IMR-90 (cell line): ENCODE measurements at regions not wholly inside any gene's neighbourhood (a gene's known extent, or its start where the extent isn't known, plus 50 kb on each side); places are given as distances from the start of the nearest gene placed in this dataset.

ENCODE experiments used
- ATAC-seq: fragments of 200-7000 bp; cut with Tn5 transposase; 2 replicates; pipeline ENCODE4 v1.9.1; 2020; ENCODE audit warnings: low read depth, mild to moderate bottlenecking, moderate library complexity
- BruUV-seq: library from RNA; stranded (reverse); fragments of 400-500 nt; replicated peaks from 2 replicates; lab custom pipeline; 2021; lab: Mats Ljungman, UMichigan
- CTCF ChIA-PET: fragments of 300-600 bp; formaldehyde crosslinking; extraction: SDS; loops from one replicate; lab custom pipeline; 2021; ENCODE audit warnings: antibody characterized with exemption; lab: Yijun Ruan, JAX
- POLR2A ChIA-PET: fragments of 300-600 bp; sonication (Branson Sonifier 250); formaldehyde crosslinking; loops from one replicate; lab custom pipeline; 2022; ENCODE audit warnings: antibody characterized with exemption; ENCODE audit not compliant: unreplicated experiment; lab: Charles Lee
- DNase-seq: peaks from one replicate; pipeline ENCODE4 v3.0.0; 2013
- H2AFZ ChIP-seq: replicated peaks from 2 replicates; pipeline ENCODE3; 2013; ENCODE audit warnings: low read length, mild to moderate bottlenecking; ENCODE audit not compliant: poor library complexity
- H2AK5ac ChIP-seq: 2 replicates; pipeline ENCODE4 v1.6.1; 2013; ENCODE audit warnings: low read depth, low read length, inconsistent platforms
- H2AK9ac ChIP-seq: replicated peaks from 2 replicates; pipeline ENCODE3; 2013; ENCODE audit warnings: mild to moderate bottlenecking, low read depth, low read length, moderate library complexity; ENCODE audit not compliant: poor library complexity
- H2BK120ac ChIP-seq: 2 replicates; pipeline ENCODE4 v1.6.1; 2013; ENCODE audit warnings: low read depth, low read length, inconsistent platforms
- H2BK15ac ChIP-seq: 3 replicates; pipeline ENCODE4 v1.6.1; 2013; ENCODE audit warnings: low read depth, low read length, inconsistent platforms
- H2BK20ac ChIP-seq: 2 replicates; pipeline ENCODE4 v1.6.1; 2013; ENCODE audit warnings: low read depth, mild to moderate bottlenecking, inconsistent platforms, low read length, moderate library complexity
- H2BK5ac ChIP-seq: 2 replicates; pipeline ENCODE4 v1.6.1; 2013; ENCODE audit warnings: mild to moderate bottlenecking, low read depth, low read length, inconsistent platforms; ENCODE audit not compliant: poor library complexity, severe bottlenecking
- H3K14ac ChIP-seq: replicated peaks from 2 replicates; pipeline ENCODE4 v1.6.1; 2013; ENCODE audit warnings: low read depth, low read length, inconsistent platforms
- H3K18ac ChIP-seq: 2 replicates; pipeline ENCODE4 v1.6.1; 2013; ENCODE audit warnings: low read depth, low read length, control low read depth
- H3K23ac ChIP-seq: 2 replicates; pipeline ENCODE4 v1.6.1; 2013; ENCODE audit warnings: low read depth, low read length, inconsistent platforms
- H3K27ac ChIP-seq: 2 replicates; pipeline ENCODE4 v1.5.1; 2013; ENCODE audit warnings: mild to moderate bottlenecking, control low read depth, low read length; ENCODE audit not compliant: insufficient read depth
- H3K27me3 ChIP-seq: 2 replicates; pipeline ENCODE4 v1.6.1; 2013; ENCODE audit warnings: low read length; ENCODE audit not compliant: control insufficient read depth, insufficient read depth
- H3K36me3 ChIP-seq: 2 replicates; pipeline ENCODE4 v1.6.1; 2013; ENCODE audit warnings: low read length, mixed read lengths; ENCODE audit not compliant: control insufficient read depth, insufficient read depth
- H3K4ac ChIP-seq: 2 replicates; pipeline ENCODE4 v1.6.1; 2013; ENCODE audit warnings: low read depth, low read length, inconsistent platforms
- H3K4me1 ChIP-seq: 2 replicates; pipeline ENCODE4 v1.6.1; 2013; ENCODE audit warnings: low read length, mixed read lengths; ENCODE audit not compliant: control insufficient read depth, insufficient read depth
- H3K4me2 ChIP-seq: 2 replicates; pipeline ENCODE4 v1.6.1; 2013; ENCODE audit warnings: low read depth, mild to moderate bottlenecking, control low read depth, low read length, moderate library complexity
- H3K4me3 ChIP-seq: 2 replicates; pipeline ENCODE4 v1.5.1; 2013; ENCODE audit warnings: low read depth, mild to moderate bottlenecking, control low read depth, low read length, moderate library complexity; ENCODE audit not compliant: insufficient read depth
- H3K56ac ChIP-seq: 2 replicates; pipeline ENCODE4 v1.6.1; 2013; ENCODE audit warnings: low read length, inconsistent platforms; ENCODE audit not compliant: insufficient read depth; ENCODE audit errors: extremely low read depth
- H3K79me1 ChIP-seq, 2 experiments: 2 replicates each; pipeline ENCODE4 v1.6.1; 2013; ENCODE audit warnings: low read length in 2 of 2, inconsistent platforms in 1 of 2, low read depth in 1 of 2
- H3K9ac ChIP-seq: 2 replicates; pipeline ENCODE4 v1.6.1; 2013; ENCODE audit warnings: low read depth, low read length, control low read depth
- H3K9me1 ChIP-seq: 2 replicates; pipeline ENCODE4 v1.6.1; 2013; ENCODE audit warnings: low read length, inconsistent platforms; ENCODE audit not compliant: insufficient read depth
- H3K9me3 ChIP-seq: 2 replicates; pipeline ENCODE4 v1.6.1; 2013; ENCODE audit warnings: low read length; ENCODE audit not compliant: control insufficient read depth, insufficient read depth
- H4K20me1 ChIP-seq: 2 replicates; pipeline ENCODE4 v1.6.1; 2013; ENCODE audit warnings: low read length, inconsistent platforms; ENCODE audit not compliant: insufficient read depth
- H4K5ac ChIP-seq: 2 replicates; pipeline ENCODE4 v1.6.1; 2013; ENCODE audit warnings: mild to moderate bottlenecking, low read depth, low read length, control low read depth
- H4K8ac ChIP-seq, 2 experiments: 2 replicates each; pipeline ENCODE4 v1.6.1; 2013; ENCODE audit warnings: low read depth in 2 of 2, low read length in 2 of 2, control low read depth in 1 of 2, inconsistent platforms in 1 of 2
- H4K91ac ChIP-seq: 2 replicates; pipeline ENCODE4 v1.6.1; 2013; ENCODE audit warnings: low read depth, low read length, inconsistent platforms; ENCODE audit not compliant: insufficient read depth
- CEBPB ChIP-seq: IDR thresholded peaks from 2 replicates; pipeline ENCODE4 v1.6.1; 2012; ENCODE audit warnings: low read depth, low read length, improper control_type of control experiment
- FOS ChIP-seq: fragments of 150-350 bp; IDR thresholded peaks from 2 replicates; pipeline ENCODE4 v1.6.1; 2016; ENCODE audit warnings: low read depth, low read length
- MAFK ChIP-seq: IDR thresholded peaks from 2 replicates; pipeline ENCODE4 v1.6.1; 2012; ENCODE audit warnings: low read depth, low read length, improper control_type of control experiment
- MXI1 ChIP-seq: IDR thresholded peaks from 2 replicates; pipeline ENCODE4 v1.6.1; 2012; ENCODE audit warnings: low read depth, mild to moderate bottlenecking, low read length, moderate library complexity, borderline replicate concordance
- NFE2L2 ChIP-seq: fragments of 150-350 bp; IDR thresholded peaks from 2 replicates; pipeline ENCODE4 v1.6.1; 2016; ENCODE audit warnings: low read depth, mild to moderate bottlenecking, low read length
- POLR2A ChIP-seq: IDR thresholded peaks from 2 replicates; pipeline ENCODE4 v1.6.1; 2012; ENCODE audit warnings: mild to moderate bottlenecking, low read depth, low read length
- RAD21 ChIP-seq: IDR thresholded peaks from 2 replicates; pipeline ENCODE4 v1.6.1; 2012; ENCODE audit warnings: low read length, improper control_type of control experiment
- RCOR1 ChIP-seq: IDR thresholded peaks from 2 replicates; pipeline ENCODE4 v1.6.1; 2012; ENCODE audit warnings: mild to moderate bottlenecking, low read length, improper control_type of control experiment; ENCODE audit not compliant: insufficient replicate concordance
- RFX5 ChIP-seq: IDR thresholded peaks from 2 replicates; pipeline ENCODE4 v1.8.0; 2012; ENCODE audit warnings: low read depth, mild to moderate bottlenecking, low read length, moderate library complexity
- SMC3 ChIP-seq: fragments of 150-350 bp; IDR thresholded peaks from 2 replicates; pipeline ENCODE4 v1.6.1; 2016; ENCODE audit warnings: low read depth, mild to moderate bottlenecking, antibody characterized with exemption, low read length, moderate library complexity
- WGBS, 2 experiments: methylation state at CpG; one replicate each; pipeline versions ENCODE4 v1.1.5 to v1.1.7; 2013; ENCODE audit warnings: missing lambda C conversion rate in 2 of 2; ENCODE audit not compliant: insufficient read length in 1 of 2; ENCODE audit errors: extremely low coverage in 2 of 2; 5-methylcytosine and 5-hydroxymethylcytosine counted together
- dilution Hi-C: fragments of 300-500 bp; cut with HindIII; formaldehyde crosslinking; loops from one replicate; pipeline ENCODE4 v1.14.3; 2018; ENCODE audit warnings: low sequenced_read_pairs; ENCODE audit not compliant: unreplicated experiment
- in situ Hi-C: fragments of 300-500 bp; cut with MboI; formaldehyde crosslinking; loops from 3 replicates; pipeline ENCODE4 v1.14.3; 2019; ENCODE audit warnings: low sequenced_read_pairs, inconsistent platforms, mixed read lengths
- intact Hi-C: fragments of 100-400 bp; cut with micrococcal nuclease; formaldehyde crosslinking; loops from 2 replicates; pipeline ENCODE4 v1.10.0; 2022
- TF ChIP-seq, protein P1 (sequence below): fragments of 150-350 bp; IDR thresholded peaks from 2 replicates; pipeline ENCODE4 v1.6.1; 2016; ENCODE audit warnings: low read depth, mild to moderate bottlenecking, low read length, moderate library complexity, borderline replicate concordance
- TF ChIP-seq, protein P2 (sequence below): conservative IDR thresholded peaks from 2 replicates; pipeline ENCODE4 v1.5.1; 2012; ENCODE audit warnings: mild to moderate bottlenecking, low read depth, low read length, improper control_type of control experiment
- TF ChIP-seq, protein P3 (sequence below): fragments of 150-350 bp; IDR thresholded peaks from 2 replicates; pipeline ENCODE4 v1.6.1; 2017; ENCODE audit warnings: mild to moderate bottlenecking, antibody characterized with exemption, low read length, low read depth

DNA sequence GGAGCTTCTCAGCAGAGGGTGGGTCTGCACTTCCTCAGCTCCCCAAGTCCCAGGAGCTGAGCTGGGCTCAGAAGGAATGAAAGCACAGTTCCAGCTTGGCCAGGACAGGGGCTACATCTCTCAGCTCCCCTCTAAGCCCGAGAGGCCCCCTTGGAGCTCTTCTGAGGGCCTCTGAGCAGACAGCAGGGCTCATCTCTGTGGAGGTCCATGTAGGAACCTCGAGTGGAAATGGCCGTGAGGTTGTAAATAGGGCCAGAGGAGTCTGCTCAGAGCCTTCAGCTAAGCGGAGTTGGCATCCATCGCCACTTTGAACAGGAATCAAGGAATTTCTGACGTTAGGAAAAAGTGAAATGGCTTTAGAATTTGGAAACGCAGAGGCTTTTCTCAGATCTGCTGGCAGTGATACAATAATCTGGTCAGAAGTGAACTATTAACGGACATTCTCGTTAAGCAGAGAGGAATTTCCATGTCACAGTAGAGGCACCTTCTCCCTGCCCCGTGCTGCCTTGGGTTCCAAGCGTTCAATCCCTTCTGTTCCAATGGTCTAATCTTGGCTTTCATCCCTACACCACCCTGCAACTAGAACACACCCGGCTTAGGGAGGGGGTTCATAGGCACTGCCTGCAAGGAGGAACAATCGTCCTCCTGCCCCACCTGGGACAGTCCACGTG is 213.9 kb downstream of the NDUFA10 start:
- H4K8ac ChIP-seq = no peak overlapping the region
- ChIA-PET POLR2A (no interaction called here), CTCF (no interaction called here)
- H3K18ac ChIP-seq = no peak overlapping the region
- no peak overlapping the region for H3K56ac ChIP-seq
- H3K4ac ChIP-seq = no peak overlapping the region
- in situ Hi-C loops = no loop called here
- no peaks in the 10 kb centered on the region for H3K36me3 ChIP-seq
- TF ChIP-seq, protein P1, sequence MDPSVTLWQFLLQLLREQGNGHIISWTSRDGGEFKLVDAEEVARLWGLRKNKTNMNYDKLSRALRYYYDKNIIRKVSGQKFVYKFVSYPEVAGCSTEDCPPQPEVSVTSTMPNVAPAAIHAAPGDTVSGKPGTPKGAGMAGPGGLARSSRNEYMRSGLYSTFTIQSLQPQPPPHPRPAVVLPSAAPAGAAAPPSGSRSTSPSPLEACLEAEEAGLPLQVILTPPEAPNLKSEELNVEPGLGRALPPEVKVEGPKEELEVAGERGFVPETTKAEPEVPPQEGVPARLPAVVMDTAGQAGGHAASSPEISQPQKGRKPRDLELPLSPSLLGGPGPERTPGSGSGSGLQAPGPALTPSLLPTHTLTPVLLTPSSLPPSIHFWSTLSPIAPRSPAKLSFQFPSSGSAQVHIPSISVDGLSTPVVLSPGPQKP = no peak
- TF ChIP-seq CEBPB (no peak), NFE2L2 (no peak), MAFK (no peak), FOS (no peak), POLR2A (no peak), SMC3 (no peak), RFX5 (no peak), RCOR1 (no peak), RAD21 (no peak), MXI1 (no peak)
- TF ChIP-seq, protein P2, sequence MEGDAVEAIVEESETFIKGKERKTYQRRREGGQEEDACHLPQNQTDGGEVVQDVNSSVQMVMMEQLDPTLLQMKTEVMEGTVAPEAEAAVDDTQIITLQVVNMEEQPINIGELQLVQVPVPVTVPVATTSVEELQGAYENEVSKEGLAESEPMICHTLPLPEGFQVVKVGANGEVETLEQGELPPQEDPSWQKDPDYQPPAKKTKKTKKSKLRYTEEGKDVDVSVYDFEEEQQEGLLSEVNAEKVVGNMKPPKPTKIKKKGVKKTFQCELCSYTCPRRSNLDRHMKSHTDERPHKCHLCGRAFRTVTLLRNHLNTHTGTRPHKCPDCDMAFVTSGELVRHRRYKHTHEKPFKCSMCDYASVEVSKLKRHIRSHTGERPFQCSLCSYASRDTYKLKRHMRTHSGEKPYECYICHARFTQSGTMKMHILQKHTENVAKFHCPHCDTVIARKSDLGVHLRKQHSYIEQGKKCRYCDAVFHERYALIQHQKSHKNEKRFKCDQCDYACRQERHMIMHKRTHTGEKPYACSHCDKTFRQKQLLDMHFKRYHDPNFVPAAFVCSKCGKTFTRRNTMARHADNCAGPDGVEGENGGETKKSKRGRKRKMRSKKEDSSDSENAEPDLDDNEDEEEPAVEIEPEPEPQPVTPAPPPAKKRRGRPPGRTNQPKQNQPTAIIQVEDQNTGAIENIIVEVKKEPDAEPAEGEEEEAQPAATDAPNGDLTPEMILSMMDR = no peak
- TF ChIP-seq, protein P3, sequence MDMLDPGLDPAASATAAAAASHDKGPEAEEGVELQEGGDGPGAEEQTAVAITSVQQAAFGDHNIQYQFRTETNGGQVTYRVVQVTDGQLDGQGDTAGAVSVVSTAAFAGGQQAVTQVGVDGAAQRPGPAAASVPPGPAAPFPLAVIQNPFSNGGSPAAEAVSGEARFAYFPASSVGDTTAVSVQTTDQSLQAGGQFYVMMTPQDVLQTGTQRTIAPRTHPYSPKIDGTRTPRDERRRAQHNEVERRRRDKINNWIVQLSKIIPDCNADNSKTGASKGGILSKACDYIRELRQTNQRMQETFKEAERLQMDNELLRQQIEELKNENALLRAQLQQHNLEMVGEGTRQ = no peak
- no peak overlapping the region for H2AFZ ChIP-seq
- no peak overlapping the region for H2AK5ac ChIP-seq
- H4K5ac ChIP-seq = no peak overlapping the region
- DNase-seq = no peak
- H3K14ac ChIP-seq = no peak overlapping the region
- BruUV-seq = no TSS peak
- no peak overlapping the region for H2AK9ac ChIP-seq
- H2BK120ac ChIP-seq = no peak overlapping the region
- H3K27ac ChIP-seq = no peak overlapping the region
- 23% methylated on average over 5 of the region's 14 CpGs; no CpG with 5 or more reads in 1 of the 2 experiments for WGBS, 2 experiments
- no peak overlapping the region for H3K9ac ChIP-seq
- H3K23ac ChIP-seq = no peak overlapping the region
- H3K9me1 ChIP-seq = no peaks in the 10 kb centered on the region
- H4K91ac ChIP-seq = no peak overlapping the region
- no peak overlapping the region for H2BK15ac ChIP-seq
- no peaks in the 10 kb centered on the region for H3K79me1 ChIP-seq
- H4K20me1 ChIP-seq = no peaks in the 10 kb centered on the region
- intact Hi-C loops = no loop called here
- ATAC-seq = no peak
- H3K9me3 ChIP-seq = peaks cover 44% of the 10 kb centered on the region
- dilution Hi-C loops = no loop called here
- H3K27me3 ChIP-seq = no peaks in the 10 kb centered on the region
- no peak overlapping the region for H2BK20ac ChIP-seq
- H3K4me1 ChIP-seq = no peaks in the 10 kb centered on the region
- H3K4me3 ChIP-seq = no peak overlapping the region
- no peak overlapping the region for H3K4me2 ChIP-seq
- H2BK5ac ChIP-seq = no peak overlapping the region
